ENCODE measurements at regions not wholly inside any gene's neighbourhood (a gene's known extent, or its start where the extent isn't known, plus 50 kb on each side); places are given as distances from the start of the nearest gene placed in this dataset.
"Not testable (repeated sequence)": the region's sequence is repeated elsewhere in the genome, so short reads cannot be mapped to it uniquely, and the experiment has no call there.

DNA sequence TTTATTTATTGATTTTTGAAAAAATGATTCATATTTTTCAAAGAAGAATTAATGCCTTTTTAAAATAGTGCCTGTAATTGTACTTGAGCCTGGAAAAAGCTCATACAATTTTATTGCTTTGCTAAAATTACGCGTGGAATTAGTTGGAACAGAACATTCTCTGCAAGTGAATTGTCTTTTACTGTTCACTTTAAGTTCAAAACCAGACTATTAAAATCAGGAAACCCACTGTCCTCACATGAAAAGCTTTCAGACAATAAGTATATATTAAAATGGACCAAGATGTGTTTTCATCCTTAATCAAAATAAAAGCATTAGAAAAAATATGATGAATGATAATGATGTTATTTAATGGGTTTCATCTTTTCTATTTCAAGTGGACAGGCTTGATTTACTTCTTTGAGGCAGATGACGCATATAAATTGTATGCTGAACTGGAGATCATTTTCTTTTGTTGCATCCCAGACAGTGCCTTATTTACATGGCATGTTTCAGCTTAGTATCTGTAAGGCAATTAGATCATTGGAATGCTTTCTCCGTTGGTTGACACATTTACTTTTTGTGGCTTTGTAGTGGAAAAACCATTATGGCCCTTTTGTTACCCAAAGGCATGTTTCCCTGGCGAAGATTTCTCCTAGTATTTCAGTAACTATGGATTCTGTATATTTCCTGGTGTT, 299.0 kb upstream of the MAGEC2 start:
- DNase-seq (ENCODE audit: low read depth in 3 of 3, low spot score in 2 of 3) = no peak

DNA sequence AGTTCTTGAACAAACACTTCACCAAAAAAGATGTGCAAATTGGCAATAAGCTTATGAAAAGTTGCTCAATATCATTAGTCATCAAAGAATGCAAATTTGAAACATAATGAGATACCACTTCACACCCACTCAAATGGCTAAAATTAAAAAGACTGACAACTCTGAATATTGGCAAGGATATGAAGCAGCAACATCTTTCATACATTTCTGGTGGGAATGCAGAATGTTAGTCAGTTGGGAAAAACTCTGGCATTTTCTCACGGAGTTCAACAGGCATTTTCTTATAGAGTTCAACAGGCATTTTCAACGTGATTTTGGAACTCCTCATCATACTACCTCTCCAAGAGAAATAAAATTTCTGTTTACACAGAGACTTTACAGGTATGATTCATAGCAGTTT, 297.4 kb upstream of the MAGEC2 start:
- DNase-seq (ENCODE audit: low read depth in 3 of 3, low spot score in 2 of 3) = no peak

- no peak for DNase-seq (ENCODE audit: low read depth in 3 of 3, low spot score in 2 of 3)
These were observed 294.9 kb upstream of the MAGEC2 start for GRCh38 chrX:142499992-142500391.

DNA sequence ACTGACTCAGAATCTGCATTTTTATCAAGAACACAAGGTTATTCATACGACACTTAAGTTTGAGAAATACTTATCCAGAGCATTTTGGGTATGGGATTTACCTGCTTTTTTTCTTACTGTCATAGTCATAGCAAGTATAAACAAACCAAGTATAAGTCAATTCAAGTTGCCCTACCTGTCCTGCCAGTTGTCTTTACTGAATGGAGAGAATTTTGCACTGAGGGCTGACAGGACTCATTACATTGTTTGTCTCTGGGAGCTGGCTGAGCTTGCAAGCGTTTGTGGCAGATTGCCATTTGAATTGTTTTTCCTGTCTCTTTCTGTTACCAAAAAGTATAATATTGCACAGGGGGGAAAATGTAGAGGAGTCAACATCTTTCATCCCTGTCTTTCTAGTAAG, 278.9 kb upstream of the MAGEC2 start:
- no peak for DNase-seq (ENCODE audit: low read depth in 3 of 3, low spot score in 2 of 3)

DNA sequence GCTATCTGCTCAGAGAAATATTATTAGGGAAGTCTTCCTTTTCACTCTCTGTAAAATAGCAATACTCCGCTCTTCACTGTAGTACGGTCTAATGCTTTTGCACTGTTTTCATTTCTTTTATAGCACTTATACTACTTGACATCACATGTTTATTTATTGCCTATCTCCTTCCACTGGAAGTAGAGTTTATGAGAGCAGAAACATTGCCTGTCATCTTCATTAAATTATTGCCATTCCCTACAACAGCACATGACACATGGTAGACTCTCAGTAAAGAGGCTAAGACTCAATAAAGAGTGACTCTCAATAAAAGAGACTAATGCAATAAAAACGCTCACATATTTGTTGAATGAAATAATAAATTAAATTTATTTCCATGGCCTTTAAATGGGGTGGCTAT, 241.3 kb upstream of the MAGEC2 start:
- DNase-seq (ENCODE audit: low read depth in 3 of 3, low spot score in 2 of 3) = peak in 1 of 3 donors; percentile 21

DNA sequence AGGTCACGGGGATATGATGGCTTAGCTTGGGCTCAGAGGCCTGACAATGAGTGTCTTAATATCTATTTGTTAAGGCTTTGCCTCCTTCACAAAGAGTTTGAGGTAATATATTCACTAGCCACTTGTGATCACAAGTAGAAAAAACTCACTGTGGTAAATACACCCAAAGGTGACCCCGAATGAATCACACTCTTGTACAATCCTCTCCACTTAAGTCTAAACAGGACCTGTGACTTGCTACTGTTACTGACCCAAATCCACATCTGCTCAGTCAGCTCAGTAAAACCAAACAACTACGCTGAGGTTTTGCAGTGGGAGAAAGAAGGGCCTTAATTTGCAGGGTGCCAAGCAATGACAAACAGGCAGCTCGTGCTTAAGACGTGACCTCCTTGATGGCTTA, 223.8 kb upstream of the MAGEC2 start:
- no peak for DNase-seq (ENCODE audit: low read depth in 3 of 3, low spot score in 2 of 3)

DNA sequence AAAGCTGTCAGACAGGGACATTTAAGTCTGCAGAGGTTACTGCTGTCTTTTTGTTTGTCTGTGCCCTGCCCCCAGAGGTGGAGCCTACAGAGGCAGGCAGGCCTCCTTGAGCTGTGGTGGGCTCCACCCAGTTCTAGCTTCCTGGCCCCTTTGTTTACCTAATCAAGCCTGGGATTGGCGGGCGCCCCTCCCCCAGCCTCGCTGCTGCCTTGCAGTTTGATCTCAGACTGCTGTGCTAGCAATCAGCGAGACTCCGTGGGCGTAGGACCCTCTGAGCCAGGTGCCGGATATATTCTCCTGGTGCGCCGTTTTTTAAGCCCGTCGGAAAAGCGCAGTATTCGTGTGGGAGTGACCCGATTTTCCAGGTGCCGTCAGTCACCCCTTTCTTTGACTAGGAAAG, 185.9 kb upstream of the MAGEC2 start:
- not testable (repeated sequence) for DNase-seq (ENCODE audit: low read depth in 3 of 3, low spot score in 2 of 3)

DNA sequence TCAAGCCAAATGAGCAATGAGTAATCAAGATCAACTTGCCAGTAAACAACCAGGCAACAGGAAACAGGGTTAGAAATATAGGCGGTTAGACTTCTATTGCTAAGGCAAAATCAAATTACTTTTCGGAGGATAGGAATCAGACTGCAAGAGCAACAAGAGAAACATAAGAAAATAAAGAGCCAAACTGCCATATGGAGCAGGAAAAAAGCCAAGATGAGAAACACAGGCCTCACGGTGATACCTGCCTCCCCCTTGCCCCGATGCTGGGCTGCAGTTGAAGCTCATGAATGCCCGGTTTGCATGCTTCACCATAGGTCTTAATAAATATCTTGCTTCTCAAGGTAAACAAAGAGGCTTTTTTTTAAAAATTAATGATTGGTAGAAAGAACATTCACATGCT, 158.4 kb upstream of the MAGEC2 start:
- no peak for DNase-seq (ENCODE audit: low read depth in 3 of 3, low spot score in 2 of 3)

GRCh38 chrX:142359331-142359730, 154.2 kb upstream of the MAGEC2 start:
- no peak for DNase-seq (ENCODE audit: low read depth in 3 of 3, low spot score in 2 of 3)

DNA sequence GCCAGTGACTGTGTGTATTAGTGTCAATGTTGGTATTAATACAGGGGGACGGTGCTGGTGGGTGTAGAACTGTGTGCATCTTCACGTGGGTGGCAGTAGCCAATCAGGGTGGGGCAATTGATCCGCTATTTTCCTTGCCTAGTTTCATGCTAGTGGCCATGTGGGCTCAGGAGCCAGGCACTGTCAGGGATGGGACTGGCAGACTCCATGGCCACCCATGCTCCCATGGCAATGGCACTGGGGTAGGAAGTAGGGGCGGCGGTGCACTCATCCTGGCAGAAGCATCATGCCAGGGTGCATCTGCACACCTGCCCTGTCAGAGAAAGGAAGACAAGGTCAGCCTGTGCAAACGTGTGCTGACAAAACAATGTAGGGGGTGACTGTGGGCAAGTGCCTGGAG, 122.1 kb upstream of the MAGEC2 start:
- DNase-seq (ENCODE audit: low read depth in 3 of 3, low spot score in 2 of 3) = no peak

- DNase-seq (ENCODE audit: low read depth in 3 of 3, low spot score in 2 of 3) = no peak
These were observed 107.5 kb upstream of the MAGEC2 start for GRCh38 chrX:142312591-142312990.

GRCh38 chrX:142299406-142299805, 94.3 kb upstream of the MAGEC2 start:
- no peak for DNase-seq (ENCODE audit: low read depth in 3 of 3, low spot score in 2 of 3)

- peak in 1 of 3 donors; percentile 6 for DNase-seq (ENCODE audit: low read depth in 3 of 3, low spot score in 2 of 3)
These were observed 91.3 kb upstream of the MAGEC2 start for GRCh38 chrX:142296421-142296820.

DNA sequence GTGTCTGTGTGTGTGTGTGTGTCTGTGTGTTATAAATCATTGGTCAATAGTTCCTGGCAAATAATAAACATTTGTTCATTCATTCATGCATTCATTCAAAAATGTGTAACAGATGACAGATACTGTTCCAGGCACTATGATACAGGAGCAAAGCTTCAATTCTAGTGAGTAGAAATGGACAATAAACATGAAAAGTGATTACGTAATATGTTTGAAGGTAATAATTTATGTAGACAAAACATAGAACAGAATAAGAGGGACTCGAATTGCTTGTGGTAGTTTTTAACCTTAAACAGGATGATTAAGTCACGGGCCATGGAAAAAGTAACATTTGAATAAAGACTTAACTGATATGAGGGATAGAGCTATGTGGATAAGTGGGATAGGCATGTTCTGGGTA, 90.1 kb upstream of the MAGEC2 start:
- no peak for DNase-seq (ENCODE audit: low read depth in 3 of 3, low spot score in 2 of 3)

DNA sequence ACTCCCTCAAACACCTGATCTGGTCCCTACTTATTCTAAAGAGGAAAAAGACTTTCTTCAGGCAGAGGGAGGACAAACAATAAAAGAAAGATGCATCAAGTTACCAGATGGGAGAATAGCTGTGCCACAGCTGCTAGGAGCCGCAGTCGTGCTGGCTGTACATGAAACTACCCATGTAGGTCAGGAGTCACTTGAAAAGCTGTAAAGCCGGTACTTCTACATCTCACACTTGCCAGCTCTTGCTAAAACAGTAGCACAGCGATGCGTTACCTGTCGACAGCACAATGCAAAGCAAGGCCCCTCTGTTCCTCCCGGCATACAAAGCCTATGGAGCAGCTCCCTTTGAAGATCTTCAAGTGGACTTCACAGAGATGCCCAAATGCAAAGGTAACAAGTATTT, 65.1 kb upstream of the MAGEC2 start:
- not testable (repeated sequence) for DNase-seq (ENCODE audit: low read depth in 3 of 3, low spot score in 2 of 3)

DNA sequence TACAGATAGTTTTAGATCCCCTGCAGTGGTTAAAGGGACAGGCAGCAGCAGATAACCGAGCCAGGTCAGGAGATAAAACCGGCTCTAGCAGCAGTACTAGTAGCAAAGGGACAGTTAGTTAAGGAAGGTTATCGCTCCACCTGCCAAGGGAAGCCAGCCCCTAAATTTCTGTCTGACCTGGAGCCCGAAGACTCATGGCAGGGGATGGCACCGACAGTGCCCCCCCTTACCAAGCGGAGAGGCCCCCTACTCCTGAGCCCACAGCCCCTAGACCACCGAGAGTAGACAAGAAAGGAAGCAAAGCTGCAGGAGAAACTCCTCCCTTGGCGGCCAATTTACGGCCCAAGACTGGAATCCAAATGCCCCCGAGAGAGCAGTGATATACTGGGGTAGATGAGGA, 61.3 kb upstream of the MAGEC2 start:
- no peak for DNase-seq (ENCODE audit: low read depth in 3 of 3, low spot score in 2 of 3)

GRCh38 chrX:142265549-142265948, 60.5 kb upstream of the MAGEC2 start:
- DNase-seq (ENCODE audit: low read depth in 3 of 3, low spot score in 2 of 3) = not testable (repeated sequence)

DNA sequence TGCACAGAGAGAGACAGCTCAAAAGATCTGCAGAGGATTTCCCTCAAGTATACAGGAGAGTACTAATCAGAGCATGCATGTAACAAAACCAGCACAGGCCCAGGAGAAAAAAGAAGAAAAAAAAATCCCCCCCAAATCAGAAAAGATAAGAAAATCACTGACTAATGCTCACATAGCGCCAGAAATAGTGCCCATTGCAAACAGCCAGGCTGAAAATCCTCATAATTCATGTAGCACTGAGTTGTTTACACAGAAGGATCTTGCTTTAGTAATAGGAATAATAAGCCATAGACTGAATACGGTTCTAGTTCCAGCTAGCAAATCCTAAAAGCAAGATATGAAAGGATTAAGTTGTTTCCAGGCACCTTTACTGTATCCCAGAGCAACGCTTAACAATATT, 51.8 kb upstream of the MAGEC2 start:
- no peak for DNase-seq (ENCODE audit: low read depth in 3 of 3, low spot score in 2 of 3)

All from right renal cortex interstitium (tissue), 3 donors.